ENCODE measurements at regions not wholly inside any gene's neighbourhood (a gene's known extent, or its start where the extent isn't known, plus 50 kb on each side); places are given as distances from the start of the nearest gene placed in this dataset.

DNA sequence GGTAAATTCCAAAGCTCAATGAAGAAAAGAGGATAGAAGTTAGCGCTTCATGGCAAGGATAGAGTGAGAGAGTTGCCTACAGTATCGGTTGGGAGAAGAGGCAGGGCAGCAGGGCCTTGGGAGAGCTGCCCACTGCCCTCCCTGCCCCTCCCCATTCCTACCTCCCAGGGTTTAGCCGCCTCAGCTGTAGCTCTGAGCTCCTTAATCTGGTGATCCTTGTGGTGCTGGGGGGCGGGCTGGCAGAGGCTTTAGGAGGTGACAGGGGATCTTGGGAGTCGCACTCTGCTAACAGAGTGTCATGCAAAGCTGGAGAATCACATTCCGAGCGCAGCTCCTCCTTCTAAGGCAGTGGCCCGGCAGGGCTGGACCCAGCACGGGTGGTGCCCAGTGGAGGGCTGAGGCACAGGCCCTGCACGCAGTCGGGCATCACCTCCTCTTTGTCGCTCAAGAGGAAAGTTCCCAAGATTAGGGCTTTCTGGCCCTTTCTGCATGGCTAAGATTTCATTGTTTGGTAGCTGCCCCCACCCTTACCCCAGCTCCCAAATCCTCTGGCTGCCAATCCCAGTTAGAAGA, 57.1 kb upstream of the POLG start:
- TF ChIP-seq, protein P1, sequence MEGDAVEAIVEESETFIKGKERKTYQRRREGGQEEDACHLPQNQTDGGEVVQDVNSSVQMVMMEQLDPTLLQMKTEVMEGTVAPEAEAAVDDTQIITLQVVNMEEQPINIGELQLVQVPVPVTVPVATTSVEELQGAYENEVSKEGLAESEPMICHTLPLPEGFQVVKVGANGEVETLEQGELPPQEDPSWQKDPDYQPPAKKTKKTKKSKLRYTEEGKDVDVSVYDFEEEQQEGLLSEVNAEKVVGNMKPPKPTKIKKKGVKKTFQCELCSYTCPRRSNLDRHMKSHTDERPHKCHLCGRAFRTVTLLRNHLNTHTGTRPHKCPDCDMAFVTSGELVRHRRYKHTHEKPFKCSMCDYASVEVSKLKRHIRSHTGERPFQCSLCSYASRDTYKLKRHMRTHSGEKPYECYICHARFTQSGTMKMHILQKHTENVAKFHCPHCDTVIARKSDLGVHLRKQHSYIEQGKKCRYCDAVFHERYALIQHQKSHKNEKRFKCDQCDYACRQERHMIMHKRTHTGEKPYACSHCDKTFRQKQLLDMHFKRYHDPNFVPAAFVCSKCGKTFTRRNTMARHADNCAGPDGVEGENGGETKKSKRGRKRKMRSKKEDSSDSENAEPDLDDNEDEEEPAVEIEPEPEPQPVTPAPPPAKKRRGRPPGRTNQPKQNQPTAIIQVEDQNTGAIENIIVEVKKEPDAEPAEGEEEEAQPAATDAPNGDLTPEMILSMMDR (IDR thresholded peaks at IDR 0.05): no peak
- TF ChIP-seq EP300 (IDR thresholded peaks at IDR 0.05): no peak
